ENCODE measurements at regions not wholly inside any gene's neighbourhood (a gene's known extent, or its start where the extent isn't known, plus 50 kb on each side); places are given as distances from the start of the nearest gene placed in this dataset.

GRCh38 chr16:49216593-49216992 lies 65.0 kb downstream of the CBLN1 start:
- no peak for DNase-seq

GRCh38 chr16:49213594-49213993 lies 68.0 kb downstream of the CBLN1 start:
- no peak for DNase-seq

GRCh38 chr16:49204191-49204590 lies 77.4 kb downstream of the CBLN1 start:
- no peak for DNase-seq

- DNase-seq = no peak
Observed at GRCh38 chr16:49203361-49203760, 78.3 kb downstream of the CBLN1 start.

- DNase-seq = no peak
Observed at GRCh38 chr16:49201118-49201517, 80.5 kb downstream of the CBLN1 start.

- DNase-seq = no peak
Observed at GRCh38 chr16:49200223-49200820, 81.3 kb downstream of the CBLN1 start.

GRCh38 chr16:49195237-49195548 lies 86.4 kb downstream of the CBLN1 start:
- no peak for DNase-seq

GRCh38 chr16:49194537-49195236 lies 87.0 kb downstream of the CBLN1 start:
- DNase-seq = no peak

- DNase-seq = no peak
Observed at GRCh38 chr16:49193596-49193995, 88.0 kb downstream of the CBLN1 start.

GRCh38 chr16:49189286-49189685 lies 92.4 kb downstream of the CBLN1 start:
- DNase-seq = no peak

- no peak for DNase-seq
Observed at GRCh38 chr16:49183911-49184310, 97.7 kb downstream of the CBLN1 start.

- DNase-seq = no peak
Observed at GRCh38 chr16:49181791-49182518, 99.7 kb downstream of the CBLN1 start.

GRCh38 chr16:49179714-49180330 lies 101.8 kb downstream of the CBLN1 start:
- DNase-seq = no peak

GRCh38 chr16:49168126-49168525 lies 113.5 kb downstream of the CBLN1 start:
- DNase-seq = no peak

- DNase-seq = no peak
Observed at GRCh38 chr16:49165025-49165424, 116.6 kb downstream of the CBLN1 start.

- DNase-seq = no peak
Observed at GRCh38 chr16:49161191-49161590, 120.4 kb downstream of the CBLN1 start.

GRCh38 chr16:49158029-49158642 lies 123.5 kb downstream of the CBLN1 start:
- no peak for DNase-seq

- DNase-seq = no peak
Observed at GRCh38 chr16:49150341-49150740, 131.3 kb downstream of the CBLN1 start.

- DNase-seq = no peak
Observed at GRCh38 chr16:49148410-49148809, 133.2 kb downstream of the CBLN1 start.

GRCh38 chr16:49140618-49141017 lies 141.0 kb downstream of the CBLN1 start:
- no peak for DNase-seq

GRCh38 chr16:49130397-49130796 lies 151.2 kb downstream of the CBLN1 start:
- DNase-seq = no peak

GRCh38 chr16:49129935-49130334 lies 151.7 kb downstream of the CBLN1 start:
- DNase-seq = no peak

GRCh38 chr16:49128740-49129139 lies 152.9 kb downstream of the CBLN1 start:
- DNase-seq = no peak

All from SW 1271 (cell line).